IMR-90 (cell line): ENCODE measurements at regions not wholly inside any gene's neighbourhood (a gene's known extent, or its start where the extent isn't known, plus 50 kb on each side); places are given as distances from the start of the nearest gene placed in this dataset.

ENCODE experiments used
- ATAC-seq: fragments of 200-7000 bp; cut with Tn5 transposase; 2 replicates; pipeline ENCODE4 v1.9.1; 2020; ENCODE audit warnings: low read depth, mild to moderate bottlenecking, moderate library complexity
- BruUV-seq: library from RNA; stranded (reverse); fragments of 400-500 nt; replicated peaks from 2 replicates; lab custom pipeline; 2021; lab: Mats Ljungman, UMichigan
- CTCF ChIA-PET: fragments of 300-600 bp; formaldehyde crosslinking; extraction: SDS; loops from one replicate; lab custom pipeline; 2021; ENCODE audit warnings: antibody characterized with exemption; lab: Yijun Ruan, JAX
- POLR2A ChIA-PET: fragments of 300-600 bp; sonication (Branson Sonifier 250); formaldehyde crosslinking; loops from one replicate; lab custom pipeline; 2022; ENCODE audit warnings: antibody characterized with exemption; ENCODE audit not compliant: unreplicated experiment; lab: Charles Lee
- DNase-seq: peaks from one replicate; pipeline ENCODE4 v3.0.0; 2013
- H2AFZ ChIP-seq: replicated peaks from 2 replicates; pipeline ENCODE3; 2013; ENCODE audit warnings: low read length, mild to moderate bottlenecking; ENCODE audit not compliant: poor library complexity
- H2AK5ac ChIP-seq: 2 replicates; pipeline ENCODE4 v1.6.1; 2013; ENCODE audit warnings: low read depth, low read length, inconsistent platforms
- H2AK9ac ChIP-seq: replicated peaks from 2 replicates; pipeline ENCODE3; 2013; ENCODE audit warnings: mild to moderate bottlenecking, low read depth, low read length, moderate library complexity; ENCODE audit not compliant: poor library complexity
- H2BK120ac ChIP-seq: 2 replicates; pipeline ENCODE4 v1.6.1; 2013; ENCODE audit warnings: low read depth, low read length, inconsistent platforms
- H2BK15ac ChIP-seq: 3 replicates; pipeline ENCODE4 v1.6.1; 2013; ENCODE audit warnings: low read depth, low read length, inconsistent platforms
- H2BK20ac ChIP-seq: 2 replicates; pipeline ENCODE4 v1.6.1; 2013; ENCODE audit warnings: low read depth, mild to moderate bottlenecking, inconsistent platforms, low read length, moderate library complexity
- H2BK5ac ChIP-seq: 2 replicates; pipeline ENCODE4 v1.6.1; 2013; ENCODE audit warnings: mild to moderate bottlenecking, low read depth, low read length, inconsistent platforms; ENCODE audit not compliant: poor library complexity, severe bottlenecking
- H3K14ac ChIP-seq: replicated peaks from 2 replicates; pipeline ENCODE4 v1.6.1; 2013; ENCODE audit warnings: low read depth, low read length, inconsistent platforms
- H3K18ac ChIP-seq: 2 replicates; pipeline ENCODE4 v1.6.1; 2013; ENCODE audit warnings: low read depth, low read length, control low read depth
- H3K23ac ChIP-seq: 2 replicates; pipeline ENCODE4 v1.6.1; 2013; ENCODE audit warnings: low read depth, low read length, inconsistent platforms
- H3K27ac ChIP-seq: 2 replicates; pipeline ENCODE4 v1.5.1; 2013; ENCODE audit warnings: mild to moderate bottlenecking, control low read depth, low read length; ENCODE audit not compliant: insufficient read depth
- H3K27me3 ChIP-seq: 2 replicates; pipeline ENCODE4 v1.6.1; 2013; ENCODE audit warnings: low read length; ENCODE audit not compliant: control insufficient read depth, insufficient read depth
- H3K36me3 ChIP-seq: 2 replicates; pipeline ENCODE4 v1.6.1; 2013; ENCODE audit warnings: low read length, mixed read lengths; ENCODE audit not compliant: control insufficient read depth, insufficient read depth
- H3K4ac ChIP-seq: 2 replicates; pipeline ENCODE4 v1.6.1; 2013; ENCODE audit warnings: low read depth, low read length, inconsistent platforms
- H3K4me1 ChIP-seq: 2 replicates; pipeline ENCODE4 v1.6.1; 2013; ENCODE audit warnings: low read length, mixed read lengths; ENCODE audit not compliant: control insufficient read depth, insufficient read depth
- H3K4me2 ChIP-seq: 2 replicates; pipeline ENCODE4 v1.6.1; 2013; ENCODE audit warnings: low read depth, mild to moderate bottlenecking, control low read depth, low read length, moderate library complexity
- H3K4me3 ChIP-seq: 2 replicates; pipeline ENCODE4 v1.5.1; 2013; ENCODE audit warnings: low read depth, mild to moderate bottlenecking, control low read depth, low read length, moderate library complexity; ENCODE audit not compliant: insufficient read depth
- H3K56ac ChIP-seq: 2 replicates; pipeline ENCODE4 v1.6.1; 2013; ENCODE audit warnings: low read length, inconsistent platforms; ENCODE audit not compliant: insufficient read depth; ENCODE audit errors: extremely low read depth
- H3K79me1 ChIP-seq, 2 experiments: 2 replicates each; pipeline ENCODE4 v1.6.1; 2013; ENCODE audit warnings: low read length in 2 of 2, inconsistent platforms in 1 of 2, low read depth in 1 of 2
- H3K9ac ChIP-seq: 2 replicates; pipeline ENCODE4 v1.6.1; 2013; ENCODE audit warnings: low read depth, low read length, control low read depth
- H3K9me1 ChIP-seq: 2 replicates; pipeline ENCODE4 v1.6.1; 2013; ENCODE audit warnings: low read length, inconsistent platforms; ENCODE audit not compliant: insufficient read depth
- H3K9me3 ChIP-seq: 2 replicates; pipeline ENCODE4 v1.6.1; 2013; ENCODE audit warnings: low read length; ENCODE audit not compliant: control insufficient read depth, insufficient read depth
- H4K20me1 ChIP-seq: 2 replicates; pipeline ENCODE4 v1.6.1; 2013; ENCODE audit warnings: low read length, inconsistent platforms; ENCODE audit not compliant: insufficient read depth
- H4K5ac ChIP-seq: 2 replicates; pipeline ENCODE4 v1.6.1; 2013; ENCODE audit warnings: mild to moderate bottlenecking, low read depth, low read length, control low read depth
- H4K8ac ChIP-seq, 2 experiments: 2 replicates each; pipeline ENCODE4 v1.6.1; 2013; ENCODE audit warnings: low read depth in 2 of 2, low read length in 2 of 2, control low read depth in 1 of 2, inconsistent platforms in 1 of 2
- H4K91ac ChIP-seq: 2 replicates; pipeline ENCODE4 v1.6.1; 2013; ENCODE audit warnings: low read depth, low read length, inconsistent platforms; ENCODE audit not compliant: insufficient read depth
- BHLHE40 ChIP-seq: fragments of 150-350 bp; IDR thresholded peaks from 2 replicates; pipeline ENCODE4 v1.6.1; 2016; ENCODE audit warnings: mild to moderate bottlenecking, low read depth, low read length
- CEBPB ChIP-seq: IDR thresholded peaks from 2 replicates; pipeline ENCODE4 v1.6.1; 2012; ENCODE audit warnings: low read depth, low read length, improper control_type of control experiment
- CHD1 ChIP-seq: IDR thresholded peaks from 2 replicates; pipeline ENCODE4 v1.6.1; 2012; ENCODE audit warnings: low read depth, low read length, improper control_type of control experiment
- CTCF ChIP-seq: conservative IDR thresholded peaks from 2 replicates; pipeline ENCODE4 v1.5.1; 2012; ENCODE audit warnings: mild to moderate bottlenecking, low read depth, low read length, improper control_type of control experiment
- FOS ChIP-seq: fragments of 150-350 bp; IDR thresholded peaks from 2 replicates; pipeline ENCODE4 v1.6.1; 2016; ENCODE audit warnings: low read depth, low read length
- MAFK ChIP-seq: IDR thresholded peaks from 2 replicates; pipeline ENCODE4 v1.6.1; 2012; ENCODE audit warnings: low read depth, low read length, improper control_type of control experiment
- MAZ ChIP-seq: IDR thresholded peaks from 2 replicates; pipeline ENCODE4 v1.6.1; 2012; ENCODE audit warnings: low read depth, mild to moderate bottlenecking, low read length, improper control_type of control experiment, moderate library complexity, borderline replicate concordance
- MXI1 ChIP-seq: IDR thresholded peaks from 2 replicates; pipeline ENCODE4 v1.6.1; 2012; ENCODE audit warnings: low read depth, mild to moderate bottlenecking, low read length, moderate library complexity, borderline replicate concordance
- NFE2L2 ChIP-seq: fragments of 150-350 bp; IDR thresholded peaks from 2 replicates; pipeline ENCODE4 v1.6.1; 2016; ENCODE audit warnings: low read depth, mild to moderate bottlenecking, low read length
- POLR2A ChIP-seq: IDR thresholded peaks from 2 replicates; pipeline ENCODE4 v1.6.1; 2012; ENCODE audit warnings: mild to moderate bottlenecking, low read depth, low read length
- RAD21 ChIP-seq: IDR thresholded peaks from 2 replicates; pipeline ENCODE4 v1.6.1; 2012; ENCODE audit warnings: low read length, improper control_type of control experiment
- RCOR1 ChIP-seq: IDR thresholded peaks from 2 replicates; pipeline ENCODE4 v1.6.1; 2012; ENCODE audit warnings: mild to moderate bottlenecking, low read length, improper control_type of control experiment; ENCODE audit not compliant: insufficient replicate concordance
- RFX5 ChIP-seq: IDR thresholded peaks from 2 replicates; pipeline ENCODE4 v1.8.0; 2012; ENCODE audit warnings: low read depth, mild to moderate bottlenecking, low read length, moderate library complexity
- SMC3 ChIP-seq: fragments of 150-350 bp; IDR thresholded peaks from 2 replicates; pipeline ENCODE4 v1.6.1; 2016; ENCODE audit warnings: low read depth, mild to moderate bottlenecking, antibody characterized with exemption, low read length, moderate library complexity
- USF2 ChIP-seq: fragments of 150-350 bp; IDR thresholded peaks from 2 replicates; pipeline ENCODE4 v1.6.1; 2017; ENCODE audit warnings: mild to moderate bottlenecking, antibody characterized with exemption, low read length, low read depth
- WGBS, 2 experiments: methylation state at CpG; one replicate each; pipeline versions ENCODE4 v1.1.5 to v1.1.7; 2013; ENCODE audit warnings: missing lambda C conversion rate in 2 of 2; ENCODE audit not compliant: insufficient read length in 1 of 2; ENCODE audit errors: extremely low coverage in 2 of 2; 5-methylcytosine and 5-hydroxymethylcytosine counted together
- dilution Hi-C: fragments of 300-500 bp; cut with HindIII; formaldehyde crosslinking; loops from one replicate; pipeline ENCODE4 v1.14.3; 2018; ENCODE audit warnings: low sequenced_read_pairs; ENCODE audit not compliant: unreplicated experiment
- in situ Hi-C: fragments of 300-500 bp; cut with MboI; formaldehyde crosslinking; loops from 3 replicates; pipeline ENCODE4 v1.14.3; 2019; ENCODE audit warnings: low sequenced_read_pairs, inconsistent platforms, mixed read lengths
- intact Hi-C: fragments of 100-400 bp; cut with micrococcal nuclease; formaldehyde crosslinking; loops from 2 replicates; pipeline ENCODE4 v1.10.0; 2022
- TF ChIP-seq, protein P1 (sequence below): fragments of 150-350 bp; IDR thresholded peaks from 2 replicates; pipeline ENCODE4 v1.6.1; 2016; ENCODE audit warnings: low read depth, mild to moderate bottlenecking, low read length, moderate library complexity, borderline replicate concordance

DNA sequence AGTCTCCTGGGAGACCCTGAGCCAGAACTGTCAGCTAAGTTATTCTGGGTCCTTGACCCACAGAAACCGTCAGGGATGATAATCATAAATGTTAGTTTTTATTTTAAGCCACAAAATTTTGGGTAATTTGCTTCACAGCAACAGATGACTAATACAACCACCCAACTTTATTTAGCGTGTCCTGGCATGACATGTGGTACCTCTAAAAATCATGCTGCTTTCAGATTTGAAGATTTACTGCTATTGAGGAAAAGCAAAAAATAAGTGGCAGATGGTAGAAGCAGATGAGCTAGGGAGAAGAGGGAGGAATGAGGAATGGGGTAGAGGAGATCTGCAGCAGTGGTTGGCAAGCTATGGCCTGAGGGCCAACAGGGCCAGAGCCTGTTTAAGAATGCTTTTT lies 90.4 kb downstream of the TMEM100 start:
- WGBS, 2 experiments, result no CpG with 5 or more reads among the region's 2 CpGs
- H4K5ac ChIP-seq, result no peak overlapping the region
- intact Hi-C loops, result no loop called here
- no peak overlapping the region for H3K18ac ChIP-seq
- no peak overlapping the region for H3K56ac ChIP-seq
- no peak overlapping the region for H2AFZ ChIP-seq
- H3K4me2 ChIP-seq, result no peak overlapping the region
- H3K4me3 ChIP-seq, result no peak overlapping the region
- H3K27ac ChIP-seq, result no peak overlapping the region
- TF ChIP-seq MAZ (no peak), FOS (no peak), USF2 (no peak), MXI1 (no peak), CEBPB (no peak), RAD21 (no peak), SMC3 (no peak), BHLHE40 (no peak), NFE2L2 (no peak), MAFK (no peak), CHD1 (no peak), RFX5 (no peak), POLR2A (no peak), RCOR1 (no peak), CTCF (no peak)
- TF ChIP-seq, protein P1, sequence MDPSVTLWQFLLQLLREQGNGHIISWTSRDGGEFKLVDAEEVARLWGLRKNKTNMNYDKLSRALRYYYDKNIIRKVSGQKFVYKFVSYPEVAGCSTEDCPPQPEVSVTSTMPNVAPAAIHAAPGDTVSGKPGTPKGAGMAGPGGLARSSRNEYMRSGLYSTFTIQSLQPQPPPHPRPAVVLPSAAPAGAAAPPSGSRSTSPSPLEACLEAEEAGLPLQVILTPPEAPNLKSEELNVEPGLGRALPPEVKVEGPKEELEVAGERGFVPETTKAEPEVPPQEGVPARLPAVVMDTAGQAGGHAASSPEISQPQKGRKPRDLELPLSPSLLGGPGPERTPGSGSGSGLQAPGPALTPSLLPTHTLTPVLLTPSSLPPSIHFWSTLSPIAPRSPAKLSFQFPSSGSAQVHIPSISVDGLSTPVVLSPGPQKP, result no peak
- in situ Hi-C loops, result no loop called here
- H4K8ac ChIP-seq, result no peak overlapping the region
- no peak overlapping the region for H2BK120ac ChIP-seq
- dilution Hi-C loops, result no loop called here
- no peaks in the 10 kb centered on the region for H3K4me1 ChIP-seq
- no peak for ATAC-seq
- no peak overlapping the region for H3K23ac ChIP-seq
- POLR2A ChIA-PET, result no interaction called here
- no peak overlapping the region for H2BK20ac ChIP-seq
- no peak overlapping the region for H2BK15ac ChIP-seq
- no peaks in the 10 kb centered on the region for H4K20me1 ChIP-seq
- no peak overlapping the region for H2BK5ac ChIP-seq
- H3K36me3 ChIP-seq, result no peaks in the 10 kb centered on the region
- H3K9ac ChIP-seq, result no peak overlapping the region
- no peak overlapping the region for H3K14ac ChIP-seq
- BruUV-seq, result no TSS peak
- H3K9me1 ChIP-seq, result no peaks in the 10 kb centered on the region
- no peak overlapping the region for H2AK9ac ChIP-seq
- no peak overlapping the region for H2AK5ac ChIP-seq
- H3K4ac ChIP-seq, result no peak overlapping the region
- H4K91ac ChIP-seq, result no peak overlapping the region
- H3K9me3 ChIP-seq, result no peaks in the 10 kb centered on the region
- H3K79me1 ChIP-seq, result no peaks in the 10 kb centered on the region
- H3K27me3 ChIP-seq, result peaks cover 3% of the 10 kb centered on the region; the same call in 1 of the 2 replicates
- CTCF ChIA-PET, result interaction anchor here (1.2 kb wide), 1 partner anchor 30 kb away, joined by 3 read pairs; no protein-coding TSS in a partner anchor
- no peak for DNase-seq
